ENCODE measurements at regions not wholly inside any gene's neighbourhood (a gene's known extent, or its start where the extent isn't known, plus 50 kb on each side); places are given as distances from the start of the nearest gene placed in this dataset.

- TF ChIP-seq CTCF (IDR thresholded peaks at IDR 0.05) (no peak), ZFX (IDR thresholded peaks at IDR 0.05; ENCODE audit: borderline replicate concordance) (no peak)
- H3K27ac ChIP-seq: no peak overlapping the region
Observed at GRCh38 chr17:36861531-36861930, 75.7 kb upstream of the LHX1 start.

- H3K27ac ChIP-seq: no peak overlapping the region
- no peak for TF ChIP-seq ZFX (IDR thresholded peaks at IDR 0.05; ENCODE audit: borderline replicate concordance)
- TF ChIP-seq CTCF (IDR thresholded peaks at IDR 0.05): no peak
Observed at GRCh38 chr17:36862116-36862920, 75.0 kb upstream of the LHX1 start.

GRCh38 chr17:36863131-36863530, 74.1 kb upstream of the LHX1 start:
- H3K27ac ChIP-seq: no peak overlapping the region
- TF ChIP-seq ZFX (IDR thresholded peaks at IDR 0.05; ENCODE audit: borderline replicate concordance) (no peak), CTCF (IDR thresholded peaks at IDR 0.05) (no peak)

- TF ChIP-seq CTCF (IDR thresholded peaks at IDR 0.05): no peak
- TF ChIP-seq ZFX (IDR thresholded peaks at IDR 0.05; ENCODE audit: borderline replicate concordance): no peak
- H3K27ac ChIP-seq: no peak overlapping the region
Observed at GRCh38 chr17:36863676-36864612, 73.3 kb upstream of the LHX1 start.

GRCh38 chr17:36864827-36865430, 72.3 kb upstream of the LHX1 start:
- no peak overlapping the region for H3K27ac ChIP-seq
- no peak for TF ChIP-seq CTCF (IDR thresholded peaks at IDR 0.05)
- no peak for TF ChIP-seq ZFX (IDR thresholded peaks at IDR 0.05; ENCODE audit: borderline replicate concordance)

- H3K27ac ChIP-seq: no peak overlapping the region
- TF ChIP-seq CTCF (IDR thresholded peaks at IDR 0.05) (no peak), ZFX (IDR thresholded peaks at IDR 0.05; ENCODE audit: borderline replicate concordance) (no peak)
Observed at GRCh38 chr17:36867716-36868341, 69.4 kb upstream of the LHX1 start.
